NB4 (cell line): ENCODE measurements at regions not wholly inside any gene's neighbourhood (a gene's known extent, or its start where the extent isn't known, plus 50 kb on each side); places are given as distances from the start of the nearest gene placed in this dataset.

Experiments
- DNase-seq: peaks from one replicate; pipeline ENCODE4 v3.0.0; 2010; ENCODE audit warnings: low read depth
- H3K4me3 ChIP-seq: one replicate; pipeline ENCODE4 v1.5.1; 2011; ENCODE audit warnings: mild to moderate bottlenecking, low read depth, low read length, moderate library complexity
- CTCF ChIP-seq: IDR thresholded peaks from one replicate; pipeline ENCODE4 v1.5.1; 2012; ENCODE audit warnings: low read depth, low read length
- MAX ChIP-seq: IDR thresholded peaks from 2 replicates; pipeline ENCODE4 v1.6.1; 2011; ENCODE audit warnings: low read depth, low read length
- MYC ChIP-seq: IDR thresholded peaks from 2 replicates; pipeline ENCODE4 v1.6.1; 2011; ENCODE audit warnings: low read depth, low read length
- POLR2A ChIP-seq: IDR thresholded peaks from 2 replicates; pipeline ENCODE4 v1.6.1; 2011; ENCODE audit warnings: mild to moderate bottlenecking; ENCODE audit not compliant: insufficient read length; ENCODE audit errors: extremely low read depth

GRCh38 chr1:213652109-213652508, 335.7 kb upstream of the PROX1 start:
- no peak for TF ChIP-seq CTCF
- DNase-seq, result no peak
- H3K4me3 ChIP-seq, result no peak overlapping the region

- no peak for DNase-seq
- TF ChIP-seq CTCF (no peak), MAX (no peak), MYC (no peak), POLR2A (no peak)
- no peak overlapping the region for H3K4me3 ChIP-seq
These were observed 331.7 kb upstream of the PROX1 start for GRCh38 chr1:213656039-213656438.

GRCh38 chr1:213656503-213656902, 331.3 kb upstream of the PROX1 start:
- no peak for DNase-seq

GRCh38 chr1:213657013-213657412, 330.8 kb upstream of the PROX1 start:
- TF ChIP-seq CTCF (no peak), MYC (no peak), POLR2A (no peak), MAX (no peak)
- no peak overlapping the region for H3K4me3 ChIP-seq
- DNase-seq, result no peak

More at GRCh38 chr1:213656503-213656902, 331.3 kb upstream of the PROX1 start:
- TF ChIP-seq POLR2A (no peak), MYC (no peak), MAX (no peak)
- H3K4me3 ChIP-seq, result no peak overlapping the region

GRCh38 chr1:213657879-213658278, 329.9 kb upstream of the PROX1 start:
- TF ChIP-seq MAX (no peak), MYC (no peak), CTCF (no peak), POLR2A (no peak)
- DNase-seq, result no peak
- no peak overlapping the region for H3K4me3 ChIP-seq

- H3K4me3 ChIP-seq, result no peak overlapping the region
- DNase-seq, result no peak
- no peak for TF ChIP-seq MAX
- TF ChIP-seq POLR2A, result no peak
- TF ChIP-seq MYC, result no peak
- no peak for TF ChIP-seq CTCF
These were observed 329.3 kb upstream of the PROX1 start for GRCh38 chr1:213658457-213658856.
